ENCODE measurements at regions not wholly inside any gene's neighbourhood (a gene's known extent, or its start where the extent isn't known, plus 50 kb on each side); places are given as distances from the start of the nearest gene placed in this dataset.
"Not testable (repeated sequence)": the region's sequence is repeated elsewhere in the genome, so short reads cannot be mapped to it uniquely, and the experiment has no call there.

GRCh38 chr13:64591971-64592370, 2638.2 kb downstream of the PCDH9 start:
- peak; percentile 1 for DNase-seq (ENCODE audit: low read depth)

DNA sequence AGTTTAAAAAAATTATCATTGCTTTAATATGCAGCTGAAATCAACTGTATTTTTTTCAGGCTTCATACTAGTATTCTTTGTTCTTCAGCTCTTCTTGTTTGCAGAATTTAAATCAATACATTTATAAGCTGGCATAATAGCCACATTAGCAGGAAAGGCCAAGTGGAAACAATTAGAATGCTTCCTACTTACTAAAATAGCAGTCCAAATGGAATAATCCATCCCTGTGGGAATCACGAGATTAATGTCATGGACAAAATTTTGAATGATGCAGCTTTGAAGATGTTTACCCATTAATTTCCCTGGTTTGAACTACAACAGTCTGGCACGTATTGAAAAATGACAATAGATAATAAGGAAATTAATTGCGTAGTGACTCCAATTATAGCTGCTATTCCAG, 2650.8 kb downstream of the PCDH9 start:
- DNase-seq (ENCODE audit: low read depth), result no peak

- no peak for DNase-seq (ENCODE audit: low read depth)
Measured at GRCh38 chr13:64568748-64569147, 2661.4 kb downstream of the PCDH9 start.

DNA sequence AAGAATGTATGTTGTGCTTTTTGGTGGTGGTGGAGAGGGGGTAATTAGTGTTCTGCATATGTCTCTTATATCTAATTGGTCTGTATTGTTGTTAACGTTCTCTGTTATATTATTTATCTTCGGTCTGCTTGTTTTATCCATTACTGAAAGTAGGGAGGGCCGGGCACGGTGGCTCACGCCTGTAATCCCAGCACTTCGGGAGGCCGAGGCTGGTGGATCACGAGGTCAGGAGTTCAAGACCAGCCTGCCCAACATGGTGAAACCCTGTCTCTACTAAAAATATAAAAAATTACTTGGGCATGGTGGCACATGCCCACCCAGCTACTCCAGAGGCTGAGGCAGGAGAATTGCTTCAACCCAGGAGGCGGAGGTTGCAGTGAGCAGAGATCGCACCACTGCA, 2672.1 kb downstream of the PCDH9 start:
- DNase-seq (ENCODE audit: low read depth), result not testable (repeated sequence)

DNA sequence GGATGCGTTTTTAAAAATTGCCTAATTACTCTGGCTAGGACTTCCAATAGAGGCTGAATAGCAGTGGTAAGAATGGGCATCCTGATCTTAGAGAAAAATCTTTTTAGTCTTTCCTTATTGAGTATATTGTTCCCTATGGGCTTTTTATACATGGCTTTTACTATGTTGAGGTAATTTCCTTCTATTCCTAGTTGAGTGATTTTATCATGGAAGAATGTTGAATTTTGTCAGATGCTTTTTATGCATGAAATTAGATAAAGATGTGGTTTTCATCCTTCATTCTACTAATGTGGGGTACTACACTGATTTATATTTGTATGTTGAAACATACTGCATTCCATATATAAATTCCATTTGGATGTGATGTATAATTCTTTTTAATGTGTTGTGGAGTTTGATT, 2673.8 kb downstream of the PCDH9 start:
- DNase-seq (ENCODE audit: low read depth), result no peak

GRCh38 chr13:64553411-64554129, 2676.6 kb downstream of the PCDH9 start:
- DNase-seq (ENCODE audit: low read depth), result no peak

DNA sequence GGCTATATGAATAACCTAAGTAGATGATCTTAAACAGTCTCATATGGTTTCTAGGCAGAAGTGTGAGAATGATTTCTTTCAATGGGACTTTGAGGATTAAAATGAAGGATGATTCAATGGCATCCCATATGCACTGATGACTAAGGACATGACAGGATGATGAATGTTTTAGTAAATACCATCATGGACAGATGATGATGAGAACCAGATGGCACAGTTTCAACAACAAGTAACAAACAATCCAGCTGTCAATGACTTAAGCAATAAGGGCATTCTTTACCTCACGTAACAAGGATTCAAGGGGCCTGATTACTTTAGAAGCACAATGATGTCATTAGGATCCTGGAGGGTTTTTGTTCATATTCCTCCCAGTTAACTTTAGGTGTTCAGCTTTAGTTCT, 2678.4 kb downstream of the PCDH9 start:
- peak; percentile 9 for DNase-seq (ENCODE audit: low read depth)

DNA sequence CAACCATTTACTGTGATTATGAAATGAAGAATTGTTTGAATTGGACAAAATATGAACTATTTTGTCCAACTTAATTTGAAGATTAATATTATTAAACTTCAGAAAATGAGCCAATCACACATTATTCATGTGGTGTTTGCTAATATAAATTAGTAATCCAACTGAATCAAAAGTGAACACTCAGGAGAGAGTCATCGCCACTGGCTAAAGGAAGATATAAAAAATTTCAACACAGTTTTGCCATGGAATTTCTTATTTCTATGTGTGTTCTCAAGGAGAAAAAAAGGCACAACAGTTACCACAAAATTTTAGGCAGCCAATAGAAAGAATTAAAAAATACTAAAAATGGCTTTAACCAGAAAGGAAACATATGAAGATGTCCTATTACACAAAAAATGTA, 2683.8 kb downstream of the PCDH9 start:
- DNase-seq (ENCODE audit: low read depth), result no peak

- no peak for DNase-seq (ENCODE audit: low read depth)
Measured at GRCh38 chr13:64540976-64541375, 2689.2 kb downstream of the PCDH9 start.

DNA sequence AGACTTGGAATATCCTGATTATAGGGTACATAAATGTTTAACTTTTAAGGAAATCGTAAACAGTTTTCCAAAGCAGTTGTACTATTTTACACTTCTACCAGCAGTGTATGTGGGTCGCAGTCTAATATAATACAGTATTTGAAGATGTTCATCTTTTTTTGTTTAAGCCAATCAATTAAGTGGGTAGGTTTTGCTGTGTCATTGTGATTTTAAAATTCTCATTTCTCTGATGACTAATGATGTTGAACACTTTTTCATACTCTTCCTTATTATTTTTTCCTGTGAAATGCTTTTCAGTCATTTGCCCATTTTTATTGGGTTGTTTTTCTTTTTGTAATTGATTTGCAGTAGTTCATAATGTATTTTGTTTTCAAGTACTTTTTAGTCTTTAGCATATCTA, 2689.7 kb downstream of the PCDH9 start:
- no peak for DNase-seq (ENCODE audit: low read depth)

DNA sequence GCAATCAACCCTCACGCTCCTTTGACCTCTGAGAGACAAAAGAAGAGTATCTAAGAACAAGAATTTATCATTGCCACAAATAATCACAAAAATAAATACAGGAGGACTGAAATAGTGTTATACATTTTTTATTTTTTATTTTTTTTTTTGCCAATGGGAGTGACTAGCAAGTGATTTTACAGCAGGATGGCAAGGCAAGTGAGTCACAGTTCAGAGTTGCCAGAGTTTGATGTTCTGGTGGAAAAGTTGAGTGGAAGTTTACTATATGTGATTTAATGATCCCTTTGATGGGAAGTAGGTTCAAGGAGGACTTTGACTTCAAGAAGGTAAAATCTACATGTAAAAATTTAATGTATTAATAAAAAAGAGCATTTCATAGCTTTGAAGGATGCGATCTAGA, 2691.4 kb downstream of the PCDH9 start:
- no peak for DNase-seq (ENCODE audit: low read depth)

DNA sequence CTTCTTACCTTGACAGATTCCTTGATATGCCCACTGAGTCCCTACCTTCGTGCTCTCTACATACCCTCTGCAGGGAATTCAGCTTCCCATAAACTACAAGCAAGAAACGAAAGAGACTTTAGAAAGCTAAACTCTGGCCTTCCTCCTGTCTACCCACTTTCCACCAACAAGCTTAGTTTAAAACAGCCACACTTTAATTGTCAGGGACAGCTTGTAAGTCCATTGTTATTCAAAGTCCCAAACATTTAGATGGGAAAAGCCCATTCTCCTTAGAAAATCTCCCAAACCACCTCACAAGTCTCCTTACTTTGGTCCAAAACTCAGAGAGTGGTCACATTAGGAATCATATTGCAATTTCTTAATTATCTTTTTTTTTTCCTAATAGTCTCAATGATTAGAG, 2695.8 kb downstream of the PCDH9 start:
- no peak for DNase-seq (ENCODE audit: low read depth)

DNA sequence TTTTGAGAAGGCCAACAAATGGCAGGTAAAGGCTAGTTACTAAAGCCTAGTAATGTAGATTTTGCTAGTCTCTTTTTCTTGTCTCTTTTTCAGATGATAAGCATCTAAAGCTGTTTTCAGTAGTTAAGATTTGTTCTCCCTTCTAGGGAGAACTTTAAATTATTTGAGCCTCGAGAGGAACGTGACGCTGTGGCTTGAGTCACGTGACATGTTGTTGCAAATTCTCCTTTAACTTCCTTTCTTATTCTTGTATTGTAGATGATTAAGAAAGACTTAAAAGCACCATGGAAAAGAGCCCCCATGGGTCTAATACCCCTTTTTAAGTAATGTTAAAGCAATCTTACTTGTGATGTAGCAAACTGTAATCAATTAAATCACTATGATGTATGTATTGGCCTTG, 2698.7 kb downstream of the PCDH9 start:
- no peak for DNase-seq (ENCODE audit: low read depth)

GRCh38 chr13:64529874-64530485, 2700.2 kb downstream of the PCDH9 start:
- peak; percentile 22 for DNase-seq (ENCODE audit: low read depth)

DNA sequence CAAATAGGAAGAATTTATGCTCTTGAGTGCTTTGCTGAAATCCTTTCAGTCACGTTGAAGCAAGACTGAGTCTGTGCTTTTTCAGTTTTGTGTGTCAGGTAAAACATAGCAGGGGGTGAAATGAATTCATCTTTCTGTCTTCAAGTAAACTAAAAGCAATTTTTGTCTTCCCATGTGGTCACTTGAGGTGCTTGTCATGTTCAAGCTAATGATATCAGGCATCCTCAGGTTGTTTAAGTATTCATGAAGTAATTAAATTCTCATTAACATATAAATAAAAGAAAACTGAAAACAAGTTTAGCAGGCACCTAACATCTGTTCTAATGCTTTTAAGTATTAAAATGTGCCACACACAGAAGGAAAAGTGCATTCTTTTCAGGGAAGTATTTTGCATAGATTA, 2701.3 kb downstream of the PCDH9 start:
- no peak for DNase-seq (ENCODE audit: low read depth)

DNA sequence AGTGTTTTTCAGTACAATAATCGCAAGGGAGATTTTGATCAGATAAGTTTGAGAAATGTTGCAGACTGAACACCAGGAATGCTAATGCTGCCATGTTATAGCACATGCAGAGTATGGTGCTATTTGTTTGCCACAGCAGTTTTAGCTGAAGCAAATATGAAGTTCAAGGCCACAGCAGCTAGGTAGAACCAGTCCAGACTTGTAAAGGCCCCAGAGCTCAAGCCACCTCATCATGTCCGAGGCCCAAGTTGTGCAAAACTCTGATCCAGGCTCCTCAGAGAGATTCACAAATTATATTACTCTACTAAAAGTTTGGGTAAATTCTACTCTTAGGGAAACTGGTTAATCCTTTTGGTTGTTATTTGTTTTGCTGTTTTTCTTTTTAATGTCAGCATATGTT, 2702.6 kb downstream of the PCDH9 start:
- DNase-seq (ENCODE audit: low read depth), result no peak

GRCh38 chr13:64525687-64526086, 2704.4 kb downstream of the PCDH9 start:
- DNase-seq (ENCODE audit: low read depth), result no peak

- DNase-seq (ENCODE audit: low read depth), result no peak
Measured at GRCh38 chr13:64510747-64511146, 2719.4 kb downstream of the PCDH9 start.

DNA sequence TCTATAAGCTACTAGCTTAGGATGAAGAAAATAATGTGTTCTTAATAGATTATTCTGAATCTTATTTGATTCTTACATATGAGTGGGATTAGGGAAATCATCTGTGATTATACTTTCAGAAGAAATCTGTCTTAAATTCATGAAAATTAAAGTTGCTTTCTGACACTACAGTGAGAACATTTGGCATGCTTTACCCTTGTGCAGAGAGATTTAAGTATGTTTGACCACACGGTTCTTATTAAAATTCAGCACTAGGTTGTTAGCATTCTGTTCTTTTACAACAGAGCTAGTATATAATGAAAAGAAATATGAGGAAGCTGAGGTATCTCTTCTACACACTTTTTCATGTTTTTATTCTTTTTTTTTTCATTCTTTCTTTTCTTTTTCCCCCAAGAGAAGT, 2723.9 kb downstream of the PCDH9 start:
- no peak for DNase-seq (ENCODE audit: low read depth)

DNA sequence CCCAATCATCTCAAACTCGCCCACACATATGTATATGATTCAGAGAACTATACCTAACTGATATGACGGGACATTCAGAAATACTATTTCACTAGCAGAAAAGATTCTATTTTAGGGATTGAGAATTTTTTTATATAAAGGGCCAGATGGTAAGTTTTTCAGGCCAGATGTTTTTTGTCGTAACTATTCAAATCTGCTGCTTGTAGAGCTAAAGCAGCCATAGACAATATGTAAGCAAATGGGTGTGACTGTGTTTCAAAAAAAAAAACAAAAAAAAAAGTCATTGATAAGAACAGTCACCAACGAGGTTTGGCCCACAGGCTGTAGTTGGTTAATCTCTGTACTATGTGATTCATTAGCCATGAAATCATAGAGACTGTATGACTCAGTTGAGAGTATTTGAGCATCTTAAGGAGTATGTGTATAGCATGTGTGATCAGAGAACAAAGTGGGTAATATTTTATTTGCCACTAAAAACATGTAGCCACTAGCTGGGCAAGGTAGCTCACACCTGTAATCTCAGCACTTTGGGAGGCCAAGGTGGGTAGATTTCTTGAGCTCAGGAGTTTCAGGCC, 2724.7 kb downstream of the PCDH9 start:
- DNase-seq (ENCODE audit: low read depth), result no peak

GRCh38 chr13:64488731-64489130, 2741.4 kb downstream of the PCDH9 start:
- no peak for DNase-seq (ENCODE audit: low read depth)

DNA sequence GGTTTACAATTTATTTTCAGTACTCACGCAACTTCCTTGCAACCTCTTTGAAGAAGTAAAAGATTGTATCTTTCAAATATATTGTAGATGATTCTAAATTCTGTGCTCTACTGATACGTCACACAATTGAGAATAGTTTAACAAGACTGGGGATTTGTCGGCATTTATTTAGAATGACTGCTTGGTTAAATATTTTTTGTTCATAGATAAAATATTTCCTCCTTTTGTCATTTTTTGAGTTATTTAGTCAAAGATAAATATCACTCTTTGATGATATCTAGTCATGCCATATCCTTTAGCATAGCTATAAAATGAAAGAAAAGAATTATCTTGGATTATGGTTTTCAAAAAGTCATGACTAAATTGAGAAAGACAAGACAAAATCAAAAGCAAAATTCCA, 2747.8 kb downstream of the PCDH9 start:
- DNase-seq (ENCODE audit: low read depth), result no peak

DNA sequence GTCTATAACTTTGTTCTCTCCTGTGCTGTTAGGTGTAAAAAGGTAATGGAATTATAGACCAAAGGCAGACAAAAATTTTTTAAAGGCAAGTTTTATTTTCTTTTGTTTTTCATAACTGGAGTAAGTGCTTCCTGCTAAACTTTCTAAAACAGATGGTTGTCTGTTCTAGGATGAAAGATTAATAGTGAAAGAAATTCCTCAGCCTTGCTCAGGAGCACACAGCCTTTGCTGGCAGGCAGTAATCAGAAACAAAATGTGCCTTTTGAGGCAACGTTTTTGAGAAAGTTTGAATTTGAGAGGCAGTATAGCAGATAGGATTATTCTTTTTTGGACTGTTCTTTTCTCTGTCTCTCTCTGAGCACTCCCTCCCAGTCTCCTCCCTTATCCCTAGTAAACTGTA, 2749.5 kb downstream of the PCDH9 start:
- no peak for DNase-seq (ENCODE audit: low read depth)
